ENCODE measurements at regions not wholly inside any gene's neighbourhood (a gene's known extent, or its start where the extent isn't known, plus 50 kb on each side); places are given as distances from the start of the nearest gene placed in this dataset.

GRCh38 chr13:31887286-31887685 lies 144.3 kb upstream of the FRY start:
- no peak for TF ChIP-seq CTCF (IDR thresholded peaks at IDR 0.05; ENCODE audit: borderline replicate concordance, control extremely low read depth, extremely low read depth, insufficient read depth, missing control alignments)
- no peak for DNase-seq (ENCODE audit: low spot score)
- in situ Hi-C loops (cut with MboI; ENCODE audit: low sequenced_read_pairs, unreplicated experiment), result no loop called here

- DNase-seq (ENCODE audit: low spot score), result no peak
- TF ChIP-seq CTCF (IDR thresholded peaks at IDR 0.05; ENCODE audit: borderline replicate concordance, control extremely low read depth, extremely low read depth, insufficient read depth, missing control alignments), result no peak
- in situ Hi-C loops (cut with MboI; ENCODE audit: low sequenced_read_pairs, unreplicated experiment), result no loop called here
Observed at GRCh38 chr13:31890946-31891345, 140.6 kb upstream of the FRY start.

- no peak for DNase-seq (ENCODE audit: low spot score)
- in situ Hi-C loops (cut with MboI; ENCODE audit: low sequenced_read_pairs, unreplicated experiment), result no loop called here
- TF ChIP-seq CTCF (IDR thresholded peaks at IDR 0.05; ENCODE audit: borderline replicate concordance, control extremely low read depth, extremely low read depth, insufficient read depth, missing control alignments), result no peak
Observed at GRCh38 chr13:31891472-31891871, 140.1 kb upstream of the FRY start.

GRCh38 chr13:31894931-31895330 lies 136.6 kb upstream of the FRY start:
- DNase-seq (ENCODE audit: low spot score), result no peak
- no peak for TF ChIP-seq CTCF (IDR thresholded peaks at IDR 0.05; ENCODE audit: borderline replicate concordance, control extremely low read depth, extremely low read depth, insufficient read depth, missing control alignments)
- in situ Hi-C loops (cut with MboI; ENCODE audit: low sequenced_read_pairs, unreplicated experiment), result no loop called here

GRCh38 chr13:31895691-31896090 lies 135.9 kb upstream of the FRY start:
- no peak for DNase-seq (ENCODE audit: low spot score)
- in situ Hi-C loops (cut with MboI; ENCODE audit: low sequenced_read_pairs, unreplicated experiment), result no loop called here
- no peak for TF ChIP-seq CTCF (IDR thresholded peaks at IDR 0.05; ENCODE audit: borderline replicate concordance, control extremely low read depth, extremely low read depth, insufficient read depth, missing control alignments)

- peak; percentile 27 for DNase-seq (ENCODE audit: low spot score)
- in situ Hi-C loops (cut with MboI; ENCODE audit: low sequenced_read_pairs, unreplicated experiment), result no loop called here
- no peak for TF ChIP-seq CTCF (IDR thresholded peaks at IDR 0.05; ENCODE audit: borderline replicate concordance, control extremely low read depth, extremely low read depth, insufficient read depth, missing control alignments)
Observed at GRCh38 chr13:31896427-31896826, 135.1 kb upstream of the FRY start.

All from GM13976 (cell line).